Endodermal cell (in vitro differentiated cells): ENCODE measurements at regions not wholly inside any gene's neighbourhood (a gene's known extent, or its start where the extent isn't known, plus 50 kb on each side); places are given as distances from the start of the nearest gene placed in this dataset.

ENCODE experiments used
- DNase-seq: peaks from one replicate; pipeline ENCODE4 v3.0.0-alpha.2; 2017
- H3K27ac ChIP-seq: 2 replicates; pipeline ENCODE4 v1.5.1; 2013; ENCODE audit warnings: mild to moderate bottlenecking, low read depth, low read length, moderate library complexity
- H3K27me3 ChIP-seq: 2 replicates; pipeline ENCODE4 v1.6.1; 2013; ENCODE audit warnings: mild to moderate bottlenecking, low read length, moderate library complexity; ENCODE audit not compliant: insufficient read depth, control insufficient read depth, poor library complexity, severe bottlenecking
- H3K36me3 ChIP-seq: 2 replicates; pipeline ENCODE4 v1.7.0; 2013; ENCODE audit warnings: mild to moderate bottlenecking, low read length, moderate library complexity; ENCODE audit not compliant: control insufficient read depth, insufficient read depth
- H3K4me1 ChIP-seq: one replicate; pipeline ENCODE4 v1.7.0; 2013; ENCODE audit warnings: low read length; ENCODE audit not compliant: control insufficient read depth, insufficient read depth
- H3K4me3 ChIP-seq: 2 replicates; pipeline ENCODE4 v1.5.1; 2013; ENCODE audit warnings: mild to moderate bottlenecking, low read length, moderate library complexity
- H3K9ac ChIP-seq: 2 replicates; pipeline ENCODE4 v1.6.1; 2013; ENCODE audit warnings: mild to moderate bottlenecking, low read length, moderate library complexity; ENCODE audit not compliant: poor library complexity, severe bottlenecking; ENCODE audit errors: extremely low read depth
- H3K9me3 ChIP-seq: 2 replicates; pipeline ENCODE4 v1.6.1; 2013; ENCODE audit warnings: mild to moderate bottlenecking, low read length, moderate library complexity; ENCODE audit not compliant: control insufficient read depth
- H3K27ac Mint-ChIP-seq: 2 replicates; pipeline ENCODE4 v1.8.0; 2020; ENCODE audit warnings: mixed read lengths
- H3K27me3 Mint-ChIP-seq: 2 replicates; pipeline ENCODE4 v1.8.0; 2021; ENCODE audit warnings: mild to moderate bottlenecking, mixed read lengths; ENCODE audit not compliant: insufficient read depth
- H3K36me3 Mint-ChIP-seq: 2 replicates; pipeline ENCODE4 v1.8.0; 2020; ENCODE audit warnings: low read depth, mixed read lengths
- H3K4me1 Mint-ChIP-seq: 2 replicates; pipeline ENCODE4 v1.8.0; 2020; ENCODE audit warnings: mixed read lengths
- H3K4me3 Mint-ChIP-seq: 2 replicates; pipeline ENCODE4 v1.8.0; 2020; ENCODE audit warnings: mild to moderate bottlenecking, moderate library complexity, mixed read lengths
- H3K9me3 Mint-ChIP-seq: 2 replicates; pipeline ENCODE4 v1.8.0; 2020; ENCODE audit warnings: mild to moderate bottlenecking, mixed read lengths
- WGBS, 2 experiments: methylation state at CpG; one replicate each; pipeline versions ENCODE4 v1.1.5 to v1.1.7; 2013; ENCODE audit warnings: missing lambda C conversion rate in 2 of 2, mixed read lengths in 1 of 2; ENCODE audit not compliant: insufficient coverage in 1 of 2, insufficient read length in 1 of 2; 5-methylcytosine and 5-hydroxymethylcytosine counted together
- TF ChIP-seq, protein P1 (sequence below): fragments of 200-600 bp; sonication (generic); conservative IDR thresholded peaks from 2 replicates; pipeline ENCODE4 v1.5.0; 2021; ENCODE audit warnings: antibody characterized with exemption, mild to moderate bottlenecking

GRCh38 chrX:82041034-82041433 lies 839.1 kb downstream of the SH3BGRL start:
- peaks cover 2% of the 10 kb centered on the region for H3K36me3 Mint-ChIP-seq
- WGBS, 2 experiments: 77% methylated on average over 1 of the region's 3 CpGs; no CpG with 5 or more reads in 1 of the 2 experiments
- no peaks in the 10 kb centered on the region for H3K4me1 ChIP-seq
- peaks cover 67% of the 10 kb centered on the region for H3K9me3 Mint-ChIP-seq
- H3K27me3 ChIP-seq: no peaks in the 10 kb centered on the region
- no peak overlapping the region for H3K4me3 Mint-ChIP-seq
- no peak overlapping the region for H3K27ac ChIP-seq
- no peak overlapping the region for H3K9ac ChIP-seq
- H3K4me3 ChIP-seq: no peak overlapping the region
- H3K27me3 Mint-ChIP-seq: no peaks in the 10 kb centered on the region
- no peak overlapping the region for H3K27ac Mint-ChIP-seq
- no peaks in the 10 kb centered on the region for H3K4me1 Mint-ChIP-seq
- no peak for DNase-seq
- no peaks in the 10 kb centered on the region for H3K9me3 ChIP-seq
- TF ChIP-seq, protein P1, sequence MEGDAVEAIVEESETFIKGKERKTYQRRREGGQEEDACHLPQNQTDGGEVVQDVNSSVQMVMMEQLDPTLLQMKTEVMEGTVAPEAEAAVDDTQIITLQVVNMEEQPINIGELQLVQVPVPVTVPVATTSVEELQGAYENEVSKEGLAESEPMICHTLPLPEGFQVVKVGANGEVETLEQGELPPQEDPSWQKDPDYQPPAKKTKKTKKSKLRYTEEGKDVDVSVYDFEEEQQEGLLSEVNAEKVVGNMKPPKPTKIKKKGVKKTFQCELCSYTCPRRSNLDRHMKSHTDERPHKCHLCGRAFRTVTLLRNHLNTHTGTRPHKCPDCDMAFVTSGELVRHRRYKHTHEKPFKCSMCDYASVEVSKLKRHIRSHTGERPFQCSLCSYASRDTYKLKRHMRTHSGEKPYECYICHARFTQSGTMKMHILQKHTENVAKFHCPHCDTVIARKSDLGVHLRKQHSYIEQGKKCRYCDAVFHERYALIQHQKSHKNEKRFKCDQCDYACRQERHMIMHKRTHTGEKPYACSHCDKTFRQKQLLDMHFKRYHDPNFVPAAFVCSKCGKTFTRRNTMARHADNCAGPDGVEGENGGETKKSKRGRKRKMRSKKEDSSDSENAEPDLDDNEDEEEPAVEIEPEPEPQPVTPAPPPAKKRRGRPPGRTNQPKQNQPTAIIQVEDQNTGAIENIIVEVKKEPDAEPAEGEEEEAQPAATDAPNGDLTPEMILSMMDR: no peak
- H3K36me3 ChIP-seq: no peaks in the 10 kb centered on the region

- no peak overlapping the region for H3K4me3 ChIP-seq
- H3K9me3 ChIP-seq: no peaks in the 10 kb centered on the region
- H3K27ac Mint-ChIP-seq: no peak overlapping the region
- no peaks in the 10 kb centered on the region for H3K4me1 ChIP-seq
- peaks cover 72% of the 10 kb centered on the region for H3K9me3 Mint-ChIP-seq
- H3K27ac ChIP-seq: no peak overlapping the region
- H3K27me3 ChIP-seq: no peaks in the 10 kb centered on the region
- TF ChIP-seq, protein P1: no peak
- no peaks in the 10 kb centered on the region for H3K36me3 ChIP-seq
- DNase-seq: no peak
- H3K36me3 Mint-ChIP-seq: no peaks in the 10 kb centered on the region
- no peak overlapping the region for H3K4me3 Mint-ChIP-seq
- no peaks in the 10 kb centered on the region for H3K4me1 Mint-ChIP-seq
- no peaks in the 10 kb centered on the region for H3K27me3 Mint-ChIP-seq
- WGBS, 2 experiments: 89% methylated on average over 3 of the region's 4 CpGs; no CpG with 5 or more reads in 1 of the 2 experiments
- H3K9ac ChIP-seq: no peak overlapping the region
These were observed 856.8 kb downstream of the SH3BGRL start for GRCh38 chrX:82058728-82059127.

GRCh38 chrX:82070948-82071347 lies 869.0 kb downstream of the SH3BGRL start:
- no peaks in the 10 kb centered on the region for H3K4me1 Mint-ChIP-seq
- H3K27me3 ChIP-seq: no peaks in the 10 kb centered on the region
- no peak overlapping the region for H3K27ac Mint-ChIP-seq
- H3K27me3 Mint-ChIP-seq: no peaks in the 10 kb centered on the region
- peaks cover 67% of the 10 kb centered on the region for H3K9me3 Mint-ChIP-seq
- no peak overlapping the region for H3K4me3 ChIP-seq
- H3K27ac ChIP-seq: no peak overlapping the region
- H3K4me1 ChIP-seq: no peaks in the 10 kb centered on the region
- no peak overlapping the region for H3K9ac ChIP-seq
- TF ChIP-seq, protein P1: no peak
- no peaks in the 10 kb centered on the region for H3K36me3 Mint-ChIP-seq
- 80% methylated on average over 1 of the region's 1 CpG; no CpG with 5 or more reads in 1 of the 2 experiments for WGBS, 2 experiments
- H3K4me3 Mint-ChIP-seq: no peak overlapping the region
- no peaks in the 10 kb centered on the region for H3K36me3 ChIP-seq
- DNase-seq: no peak
- peaks cover 21% of the 10 kb centered on the region for H3K9me3 ChIP-seq
